NOMO-1 (cell line): ENCODE measurements at regions not wholly inside any gene's neighbourhood (a gene's known extent, or its start where the extent isn't known, plus 50 kb on each side); places are given as distances from the start of the nearest gene placed in this dataset.
A peak's percentile ranks its signal among the peaks of the same experiment; 100 is the strongest.
"Not testable (repeated sequence)": the region's sequence is repeated elsewhere in the genome, so short reads cannot be mapped to it uniquely, and the experiment has no call there.

ENCODE experiments used
- DNase-seq, 2 experiments: peaks; one replicate each; lab custom pipeline; 2025; ENCODE audit not compliant: unreplicated experiment in 2 of 2; lab: John Stamatoyannopoulos, UW

DNA sequence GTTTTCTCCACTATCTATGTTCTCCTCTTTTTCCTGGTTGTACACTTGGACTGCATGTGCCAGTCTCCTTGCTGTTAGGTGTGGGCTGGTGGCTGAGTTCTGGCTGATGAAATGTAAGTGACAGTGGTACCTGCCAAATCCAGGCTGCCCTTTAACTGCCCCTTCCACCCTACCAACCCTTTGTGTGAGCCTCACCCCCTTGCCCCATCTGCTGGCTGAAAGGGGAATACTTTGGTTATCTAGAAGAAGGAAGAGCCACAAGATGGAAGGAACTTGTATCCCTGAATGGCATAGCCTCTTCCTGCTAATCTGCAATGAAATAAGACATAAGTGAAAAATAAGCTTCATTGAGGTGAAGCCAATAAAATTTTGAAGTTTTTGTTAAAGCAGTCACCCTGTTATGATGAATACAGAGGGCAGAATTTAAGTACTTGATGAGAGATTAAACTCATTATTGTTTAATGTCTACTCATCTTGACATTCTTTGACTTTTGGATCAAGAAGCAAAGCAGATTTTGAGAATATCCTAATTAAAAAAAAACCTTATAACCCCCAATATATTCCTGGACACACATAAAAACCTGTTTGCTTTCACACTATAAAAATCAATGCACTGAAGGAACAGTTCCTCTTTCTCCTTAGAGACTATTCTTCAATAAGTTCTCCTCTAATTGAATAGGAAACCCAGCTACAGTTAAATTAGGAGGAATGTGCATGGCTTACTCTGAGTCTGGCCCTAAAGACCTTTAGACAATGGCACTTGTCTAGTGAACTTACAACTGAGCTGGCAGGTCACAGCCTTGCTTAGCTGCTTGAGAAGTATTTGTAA, 262.6 kb upstream of the BTG1 start:
- peak; percentile 43 to 59 for DNase-seq

DNA sequence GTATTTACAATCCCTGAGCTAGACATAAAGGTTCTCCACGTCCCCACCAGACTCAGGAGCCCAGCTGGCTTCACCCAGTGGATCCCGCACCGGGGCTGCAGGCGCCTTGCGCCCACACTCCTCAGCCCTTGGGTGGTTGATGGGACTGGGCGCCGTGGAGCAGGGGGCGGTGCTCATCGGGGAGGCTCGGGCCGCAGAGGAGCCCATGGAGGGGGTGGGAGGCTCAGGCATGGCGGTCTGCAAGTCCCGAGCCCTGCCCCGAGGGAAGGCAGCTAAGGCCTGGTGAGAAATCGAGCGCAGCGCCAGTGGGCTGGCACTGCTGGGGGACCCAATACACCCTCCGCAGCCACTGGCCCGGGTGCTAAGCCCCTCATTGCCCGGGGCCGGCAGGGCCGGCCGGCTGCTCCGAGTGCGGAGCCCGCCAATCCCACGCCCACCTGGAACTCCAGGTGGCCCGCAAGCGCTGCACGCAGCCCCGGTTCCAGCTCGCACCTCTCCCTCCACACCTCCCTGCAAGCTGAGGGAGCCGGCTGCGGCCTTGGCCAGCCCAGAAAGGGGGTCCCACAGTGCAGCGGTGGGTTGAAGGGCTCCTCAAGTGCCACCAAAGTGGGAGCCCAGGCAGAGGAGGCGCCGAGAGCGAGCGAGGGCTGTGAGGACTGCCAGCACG, 260.9 kb upstream of the BTG1 start:
- DNase-seq: not testable (repeated sequence)

DNA sequence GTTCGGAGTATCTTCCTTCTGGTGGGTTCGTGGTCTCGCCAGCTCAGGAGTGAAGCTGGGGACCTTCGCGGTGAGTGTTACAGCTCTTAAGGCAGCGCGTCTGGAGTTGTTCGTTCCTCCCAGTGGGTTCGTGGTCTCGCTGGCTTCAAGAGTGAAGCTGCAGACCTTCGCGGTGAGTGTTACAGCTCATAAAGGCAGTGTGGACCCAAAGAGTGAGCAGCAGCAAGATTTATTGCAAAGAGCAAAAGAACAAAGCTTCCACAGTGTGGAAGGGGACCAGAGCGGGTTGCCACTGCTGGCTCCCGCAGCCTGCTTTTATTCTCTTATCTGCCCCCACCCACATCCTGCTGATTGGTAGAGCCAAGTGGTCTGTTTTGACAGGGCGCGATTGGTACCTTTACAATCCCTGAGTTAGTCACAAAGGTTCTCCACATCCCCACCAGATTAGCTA, 260.2 kb upstream of the BTG1 start:
- not testable (repeated sequence) for DNase-seq

DNA sequence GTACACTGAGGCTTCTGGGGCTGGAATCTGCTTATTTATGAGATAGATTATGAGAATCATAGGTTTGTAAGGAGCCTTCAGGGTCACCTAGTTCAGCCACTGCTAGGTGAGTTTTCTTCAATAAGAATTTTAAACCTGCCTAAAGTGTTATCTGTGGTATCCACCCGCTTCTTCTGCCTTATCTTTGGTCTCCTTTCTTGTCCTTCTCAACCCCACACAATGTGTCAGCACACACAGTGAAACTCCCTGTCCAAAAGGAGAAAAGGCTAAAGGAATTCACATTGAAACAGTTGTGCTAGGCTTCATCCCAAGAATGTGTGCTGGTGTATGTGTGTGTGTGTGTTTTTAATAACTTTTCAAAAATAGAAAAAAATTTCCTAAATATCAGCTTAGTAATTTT, 259.3 kb upstream of the BTG1 start:
- DNase-seq: no peak

DNA sequence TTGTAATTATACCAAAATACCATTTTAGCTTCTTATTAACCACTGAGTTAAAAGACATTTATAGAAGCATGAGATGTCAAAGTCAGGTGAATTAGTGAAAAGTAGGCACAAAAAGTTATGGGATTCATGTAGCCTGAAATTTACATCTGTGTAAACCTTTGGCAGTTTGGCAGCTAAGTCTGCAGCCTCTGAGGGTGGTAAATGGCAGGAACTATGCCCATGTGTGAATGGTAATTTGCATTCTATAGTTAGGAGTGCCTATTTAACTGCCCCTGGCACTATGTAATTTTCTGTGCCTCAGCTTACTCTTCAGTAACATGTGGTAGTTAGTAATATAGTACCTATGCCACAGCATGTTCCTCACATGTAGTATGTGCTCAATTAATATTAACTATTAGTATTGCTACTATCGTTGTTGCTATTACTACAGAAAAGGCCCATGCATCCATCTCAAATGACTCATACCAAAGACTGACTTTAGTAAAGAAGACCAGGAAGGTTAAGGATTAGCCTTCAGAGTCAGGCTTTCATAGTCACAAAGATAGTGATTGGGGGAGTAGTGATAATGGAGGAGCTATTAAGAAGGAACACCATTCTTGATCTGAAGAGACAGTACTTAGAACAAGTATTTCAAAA, 258.7 kb upstream of the BTG1 start:
- DNase-seq: no peak

DNA sequence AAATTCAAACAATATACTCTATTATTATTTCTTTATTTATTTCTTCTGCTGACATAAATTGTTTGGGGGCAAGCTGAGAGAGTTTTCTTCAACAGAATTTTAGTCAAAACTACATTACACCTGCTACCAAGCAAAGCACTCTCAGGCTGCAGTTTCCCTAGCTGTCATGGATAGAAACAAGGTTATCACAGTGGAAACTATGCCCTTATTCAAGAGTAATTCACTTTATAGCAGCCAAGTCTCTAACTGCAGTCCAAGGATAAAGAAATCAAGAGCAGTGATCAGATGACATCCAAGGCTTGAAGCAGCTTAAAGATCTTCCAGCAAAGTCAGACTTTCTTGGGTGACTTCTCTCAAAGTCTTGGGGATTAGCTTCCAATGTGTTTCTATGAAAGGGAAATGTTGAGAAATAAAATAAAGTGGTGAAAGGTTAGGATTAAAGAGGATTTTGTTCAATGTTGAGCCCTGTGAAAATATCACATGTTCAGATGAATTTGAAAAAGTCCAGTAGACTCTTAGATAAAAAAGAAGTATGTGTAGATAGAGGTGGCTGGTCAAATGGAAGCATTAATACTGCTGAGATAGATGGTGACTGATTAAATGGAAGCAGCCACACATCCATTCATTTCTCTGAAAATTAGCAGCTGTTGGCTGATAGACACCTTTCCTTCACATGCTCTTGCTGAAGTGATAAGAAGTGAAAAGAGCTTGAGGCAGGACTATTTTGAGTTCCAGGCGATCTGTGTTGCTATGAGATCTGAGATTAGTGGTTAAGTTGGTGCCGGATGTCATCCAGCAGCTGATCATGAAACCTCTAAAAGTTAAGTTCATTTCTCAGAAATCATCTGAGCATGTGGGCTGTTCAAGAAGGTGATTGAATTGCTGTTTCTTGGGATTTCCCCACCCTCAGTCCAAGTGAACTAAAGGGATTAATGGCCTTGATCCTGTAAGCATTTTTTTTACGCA, 257.8 kb upstream of the BTG1 start:
- DNase-seq: no peak

DNA sequence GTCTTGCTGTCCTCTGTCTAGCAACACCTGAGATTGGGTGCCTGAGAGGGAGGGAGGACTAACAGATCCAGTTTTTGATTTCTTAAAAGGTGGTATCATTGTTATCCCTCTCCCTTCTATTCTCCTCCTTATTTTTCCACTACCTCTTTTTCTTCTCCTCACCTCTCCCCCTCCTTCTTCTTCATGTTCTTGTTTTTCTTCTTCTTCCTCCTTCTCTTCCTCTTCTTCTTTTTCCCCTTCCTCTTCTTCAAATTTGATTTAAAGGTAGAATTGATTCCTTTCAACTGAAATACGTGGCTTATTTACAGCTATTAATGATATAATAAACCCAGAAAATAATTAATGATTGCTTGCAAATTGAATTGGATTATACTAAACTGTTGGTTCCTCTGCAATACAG, 256.8 kb upstream of the BTG1 start:
- peak in 1 of 2 experiments; percentile 8 for DNase-seq

DNA sequence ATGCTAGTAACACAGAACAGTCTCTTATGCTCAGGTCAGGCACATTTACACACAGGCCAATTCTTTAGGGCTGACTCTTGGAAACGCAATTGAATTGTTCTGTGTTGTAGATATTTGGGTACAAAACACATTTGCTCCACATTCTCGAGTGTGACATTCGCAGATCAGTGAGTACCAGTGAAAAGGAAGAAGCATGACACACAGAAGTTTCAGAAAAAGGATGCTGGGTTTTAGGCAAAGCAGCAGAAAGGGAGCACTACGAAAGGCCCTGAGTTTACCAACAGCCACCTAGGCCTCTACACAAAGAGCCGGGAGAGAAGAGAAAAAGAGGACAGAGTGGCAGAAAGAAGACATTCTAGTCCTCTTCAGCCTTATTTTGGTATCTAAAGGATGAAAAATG, 254.4 kb upstream of the BTG1 start:
- DNase-seq: no peak

DNA sequence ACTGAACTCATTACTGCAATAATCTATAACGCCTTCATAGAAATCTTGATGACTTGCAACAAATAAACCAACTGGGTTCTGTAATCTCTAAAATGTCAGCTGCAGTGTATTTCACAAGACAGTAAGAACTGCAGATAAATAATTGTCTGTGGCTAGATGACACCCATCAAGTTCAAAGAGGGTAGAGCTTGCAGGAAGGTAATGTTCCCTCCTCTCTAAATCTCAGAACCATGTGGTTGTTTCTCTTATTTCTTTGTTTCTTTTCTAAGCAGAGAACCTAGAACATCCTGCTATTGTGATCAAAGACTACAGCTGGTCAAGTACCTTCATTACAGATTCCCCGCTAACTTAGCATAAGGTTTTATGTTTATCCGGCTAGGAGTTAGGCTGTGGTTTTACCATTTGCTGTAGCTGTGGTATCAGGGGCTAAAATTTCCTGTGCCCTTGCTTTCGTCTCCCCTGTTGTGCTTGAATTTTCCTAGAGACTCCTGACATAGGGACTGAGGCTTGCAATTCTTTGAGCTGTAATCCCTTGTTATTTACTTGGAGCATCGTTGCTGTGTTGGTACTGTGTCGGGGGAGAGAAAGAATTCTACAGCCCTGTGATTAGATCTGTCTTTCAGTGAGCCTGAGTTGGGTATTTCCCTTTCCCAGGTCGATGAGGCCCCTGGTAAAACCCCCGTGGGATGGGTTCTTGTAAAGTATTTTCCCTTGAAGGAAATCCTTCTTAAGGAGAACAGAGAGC, 253.1 kb upstream of the BTG1 start:
- DNase-seq: peak in 1 of 2 experiments; percentile 62

DNA sequence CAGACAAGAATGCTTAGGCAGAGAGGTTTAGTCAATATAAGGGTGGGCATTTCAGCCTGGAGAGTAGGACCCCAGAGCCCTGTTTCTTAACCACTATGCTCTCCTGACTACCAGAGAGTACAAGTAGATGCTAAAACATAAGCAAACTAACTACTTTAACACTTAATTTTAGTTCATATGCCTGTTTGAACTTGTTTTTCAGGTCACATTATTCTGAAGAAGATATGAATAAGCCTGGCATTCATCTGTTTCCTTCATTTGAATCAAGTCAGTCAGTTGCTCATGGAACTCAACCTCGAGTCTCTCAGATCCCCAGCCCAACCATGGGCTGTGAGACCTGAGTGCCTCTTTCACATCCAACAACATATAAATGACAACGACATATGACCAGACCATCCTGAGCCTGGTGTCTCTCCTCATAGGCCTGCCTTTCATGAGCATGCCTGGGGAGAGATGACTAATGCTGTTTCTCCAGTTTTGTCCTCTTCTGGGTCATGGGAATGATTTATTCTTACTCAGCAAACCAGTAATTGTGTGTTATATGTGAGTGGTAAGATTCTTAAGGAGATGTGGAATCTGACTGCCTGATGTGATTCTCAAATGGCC, 251.1 kb upstream of the BTG1 start:
- no peak for DNase-seq

DNA sequence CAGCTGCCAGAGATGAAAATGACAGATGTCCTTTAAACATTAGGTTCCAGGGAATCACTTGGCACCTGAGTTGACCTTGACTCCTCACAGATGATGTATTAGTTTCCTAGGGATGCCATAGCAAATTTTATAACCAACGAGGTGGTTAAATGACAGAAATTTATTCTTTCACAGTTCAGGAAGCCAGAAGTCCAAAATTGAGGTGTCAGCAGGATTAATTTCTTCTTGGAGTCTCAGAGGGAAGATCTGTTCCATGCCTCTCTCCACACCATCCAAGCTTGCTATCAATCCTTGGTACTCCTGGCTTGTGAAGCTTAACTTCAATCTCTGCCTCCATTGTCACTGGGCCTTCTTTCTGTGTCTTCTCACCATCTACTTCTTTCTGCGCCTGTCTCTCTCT, 249.7 kb upstream of the BTG1 start:
- no peak for DNase-seq

DNA sequence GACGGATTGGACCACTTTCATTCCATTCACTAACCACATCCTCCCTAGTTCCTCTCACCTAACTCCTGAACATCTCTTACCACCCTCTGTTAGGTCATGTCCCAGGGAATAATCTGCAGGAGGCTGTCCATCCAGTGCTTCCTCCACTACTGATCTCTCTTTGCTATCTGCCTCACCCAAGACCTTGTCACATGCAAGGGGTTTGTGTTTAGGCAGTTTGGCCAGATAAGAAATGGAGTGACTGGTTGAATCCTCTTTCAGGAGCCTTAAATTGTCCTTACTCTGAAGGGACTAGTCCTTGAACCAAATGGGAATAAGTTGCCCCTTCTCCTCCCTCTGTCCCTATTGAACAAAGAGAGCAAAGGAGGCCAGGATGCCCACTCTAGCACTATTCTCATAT, 249.2 kb upstream of the BTG1 start:
- no peak for DNase-seq

DNA sequence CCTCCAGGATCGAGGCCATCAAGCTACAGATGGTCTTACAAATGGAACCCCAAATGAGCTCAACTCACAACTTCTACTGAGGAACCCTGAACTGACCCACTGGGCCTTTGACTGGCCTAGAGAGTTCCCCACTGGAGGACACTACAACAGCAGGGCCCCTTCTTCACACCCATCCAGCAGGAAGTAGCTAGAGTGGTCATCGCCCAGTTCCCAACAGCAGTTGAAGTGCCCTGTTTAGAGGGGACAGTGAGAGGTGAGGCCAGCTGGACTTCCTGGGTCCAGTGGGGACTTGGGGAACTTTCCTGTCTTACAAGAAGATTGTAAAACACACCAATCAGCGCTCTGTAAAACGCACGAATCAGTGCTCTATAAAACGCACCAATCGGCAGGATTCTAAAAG, 247.9 kb upstream of the BTG1 start:
- no peak for DNase-seq

DNA sequence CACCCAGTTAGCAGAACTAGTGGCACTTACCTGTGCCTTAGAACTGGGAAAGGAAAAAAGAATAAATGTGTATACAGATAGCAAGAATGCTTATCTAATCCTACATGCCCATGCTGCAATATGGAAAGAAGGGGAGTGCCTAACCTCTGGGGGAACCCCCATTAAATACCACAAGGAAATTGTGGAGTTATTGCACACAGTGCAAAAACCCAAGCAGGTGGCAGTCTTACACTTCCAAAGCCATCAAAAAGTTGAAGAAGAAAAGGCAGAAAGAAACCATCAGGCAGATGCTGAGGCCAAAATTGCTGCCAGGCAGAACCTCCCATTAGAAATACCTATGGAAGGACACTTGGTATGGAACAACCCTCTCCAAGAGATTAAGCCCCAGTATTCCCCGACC, 246.1 kb upstream of the BTG1 start:
- not testable (repeated sequence) for DNase-seq

DNA sequence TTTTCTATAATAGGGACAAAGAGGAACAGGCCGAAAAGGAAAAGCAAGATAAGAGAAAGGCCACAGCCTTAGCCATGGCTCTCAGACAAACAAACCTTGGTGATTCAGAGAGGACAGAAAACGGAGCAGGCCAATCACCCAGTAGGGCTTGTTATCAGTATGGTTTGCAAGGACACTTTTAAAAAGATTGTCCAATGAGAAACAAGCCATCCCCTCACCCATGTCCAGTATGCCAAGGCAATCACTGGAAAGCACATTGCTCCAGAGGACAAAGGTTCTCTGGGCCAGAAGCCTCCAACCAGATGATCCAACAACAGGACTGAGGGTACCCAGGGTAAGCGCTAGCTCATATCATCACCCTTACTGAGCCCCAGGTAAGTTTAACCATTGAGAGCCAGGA, 243.8 kb upstream of the BTG1 start:
- no peak for DNase-seq

DNA sequence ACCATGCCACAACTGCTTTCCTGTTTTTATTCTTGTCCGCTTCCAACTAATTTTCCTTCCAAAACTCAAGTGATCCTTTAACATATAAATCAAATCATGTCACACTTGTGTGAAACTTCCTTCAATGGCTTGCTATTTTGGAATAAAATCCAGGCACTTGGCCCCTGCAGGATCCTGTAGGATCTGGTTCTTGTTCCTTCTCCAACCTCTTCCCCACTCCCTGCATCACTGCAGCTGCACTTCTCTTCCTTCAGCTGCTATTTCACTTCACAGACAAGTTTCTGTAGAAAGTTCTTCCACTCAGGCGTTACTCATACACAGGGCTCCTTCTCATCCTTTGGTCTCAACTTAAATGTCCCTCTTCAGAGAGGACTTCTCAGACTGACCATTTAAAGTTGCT, 239.7 kb upstream of the BTG1 start:
- no peak for DNase-seq

DNA sequence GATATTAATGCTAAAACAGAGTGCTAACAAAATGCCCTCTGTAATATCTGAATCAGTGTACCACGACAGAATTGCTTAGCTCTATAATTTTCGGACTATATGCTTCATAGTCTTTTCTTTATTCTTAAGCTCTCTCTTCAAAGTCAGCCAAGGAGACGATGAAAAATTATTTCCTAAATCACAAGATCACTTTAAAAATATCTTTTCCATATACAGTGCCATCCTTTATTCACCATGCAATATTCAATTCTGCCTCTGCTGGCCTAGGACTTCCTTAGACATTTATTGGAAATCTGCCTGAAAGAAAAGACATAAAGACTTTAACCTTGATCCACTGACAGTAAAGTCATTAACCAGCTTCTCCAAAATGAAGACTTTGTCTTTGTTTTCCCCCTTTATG, 238.9 kb upstream of the BTG1 start:
- DNase-seq: no peak

DNA sequence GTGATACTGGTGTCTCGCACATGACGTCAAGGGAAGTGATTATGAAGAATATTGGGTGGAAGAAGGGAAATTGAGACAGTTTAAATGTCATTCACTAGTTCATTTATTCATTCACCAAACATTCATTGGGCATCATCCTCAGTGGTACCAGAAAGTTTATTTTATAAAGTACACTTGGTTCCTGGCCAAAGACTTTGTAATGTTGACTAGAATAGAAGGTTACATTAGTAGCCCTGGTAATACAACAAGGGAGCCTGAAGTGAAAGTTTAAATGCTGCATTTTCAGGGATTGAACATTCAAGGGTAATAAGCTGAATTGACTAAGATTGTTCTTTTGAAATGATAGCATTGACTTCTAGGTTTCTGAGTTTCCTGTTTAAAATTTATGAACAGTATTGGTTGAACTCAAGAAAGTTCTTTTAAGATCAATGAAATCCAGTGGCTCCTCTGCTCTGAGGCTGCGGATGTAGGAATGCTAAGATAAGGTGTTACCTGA, 236.8 kb upstream of the BTG1 start:
- no peak for DNase-seq

DNA sequence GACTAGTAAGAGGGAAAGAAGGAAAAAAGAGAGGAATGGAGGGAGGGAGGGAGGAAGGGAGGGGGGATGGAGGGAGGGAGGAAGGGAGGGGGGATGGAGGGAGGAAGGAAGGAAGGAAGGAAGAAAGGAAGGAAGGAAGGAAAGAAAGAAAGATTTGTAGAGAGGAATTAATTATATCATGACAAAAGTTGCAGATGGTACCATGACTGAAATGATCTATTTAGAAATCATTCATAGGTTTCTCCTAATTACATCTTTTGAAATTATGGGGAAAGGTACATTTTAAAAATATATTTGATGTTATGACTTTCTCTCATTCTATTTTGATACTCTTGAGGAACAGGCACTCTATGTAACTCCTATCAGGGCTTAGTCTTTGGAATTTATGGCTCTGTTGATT, 236.2 kb upstream of the BTG1 start:
- DNase-seq: no peak
